Suprapubic skin (tissue), 4 donors: ENCODE measurements at regions not wholly inside any gene's neighbourhood (a gene's known extent, or its start where the extent isn't known, plus 50 kb on each side); places are given as distances from the start of the nearest gene placed in this dataset.
"Not testable (repeated sequence)": the region's sequence is repeated elsewhere in the genome, so short reads cannot be mapped to it uniquely, and the experiment has no call there.

ENCODE experiments used
- CTCF ChIP-seq, 2 donors: fragments of 200-600 bp in 1 of 2; fragments of 450-650 bp in 1 of 2; sonication (generic) in 1 of 2; IDR thresholded peaks; one replicate each; pipeline ENCODE4 v1.5.1; 2016 to 2019; ENCODE audit warnings: antibody characterized with exemption in 2 of 2, mild to moderate bottlenecking in 1 of 2, moderate library complexity in 1 of 2
- EP300 ChIP-seq: sonication (generic); formaldehyde crosslinking; IDR thresholded peaks from one replicate; pipeline ENCODE4 v1.6.1; 2017; ENCODE audit warnings: antibody characterized with exemption
- POLR2A ChIP-seq, 2 donors: fragments of 450-650 bp; IDR thresholded peaks; one replicate each; pipeline ENCODE4 v1.6.1; 2017; ENCODE audit warnings: antibody characterized with exemption in 2 of 2, mild to moderate bottlenecking in 2 of 2, moderate library complexity in 2 of 2
- POLR2AphosphoS5 ChIP-seq, 3 donors: sonication (generic); formaldehyde crosslinking; IDR thresholded peaks; one replicate each; pipeline ENCODE4 v1.6.1; 2017; ENCODE audit warnings: antibody characterized with exemption in 3 of 3

- TF ChIP-seq CTCF (IDR thresholded peaks at IDR 0.05); POLR2A (IDR thresholded peaks at IDR 0.05); EP300; POLR2AphosphoS5 (IDR thresholded peaks at IDR 0.05): not testable (repeated sequence)
These were observed 484.7 kb downstream of the GOLGA6L6 start for GRCh38 chr15:20056871-20057270.
